Ovary (tissue), 3 donors: ENCODE measurements at regions not wholly inside any gene's neighbourhood (a gene's known extent, or its start where the extent isn't known, plus 50 kb on each side); places are given as distances from the start of the nearest gene placed in this dataset.

Source experiments
- EP300 ChIP-seq: sonication (generic); formaldehyde crosslinking; IDR thresholded peaks from one replicate; pipeline ENCODE4 v1.6.1; 2017; ENCODE audit warnings: antibody characterized with exemption
- POLR2A ChIP-seq: fragments of 450-650 bp; IDR thresholded peaks from one replicate; pipeline ENCODE4 v1.6.1; 2017; ENCODE audit warnings: antibody characterized with exemption, mild to moderate bottlenecking, moderate library complexity
- TF ChIP-seq, protein P1 (sequence below), 3 donors: fragments of 450-650 bp in 2 of 3; fragments of 200-600 bp in 1 of 3; IDR thresholded peaks; one replicate each; pipeline versions ENCODE4 v1.5.1 to v1.8.0; 2016 to 2022; ENCODE audit warnings: antibody characterized with exemption in 3 of 3, mild to moderate bottlenecking in 1 of 3
- donor health status: DM: no; HTN: no; CAD: no.

DNA sequence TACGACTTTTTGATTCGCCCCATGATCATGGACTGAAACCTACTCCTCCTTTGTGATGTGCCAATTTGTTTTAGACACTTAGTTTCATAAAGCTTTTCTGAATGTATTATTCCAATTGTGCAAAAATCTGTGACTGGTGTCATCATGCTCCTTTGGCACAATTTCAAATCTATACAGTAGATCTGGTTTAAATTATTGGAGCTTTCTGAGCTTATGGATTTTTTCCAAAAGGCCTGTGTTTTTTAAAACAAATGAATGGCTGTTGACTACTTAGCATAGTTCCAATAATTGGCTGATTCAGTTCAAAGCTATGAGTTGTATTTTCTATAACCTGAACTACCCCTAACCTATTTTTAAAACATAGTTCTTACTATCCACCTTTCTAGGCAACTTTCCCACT is 282.7 kb downstream of the CNTN3 start:
- TF ChIP-seq, protein P1, sequence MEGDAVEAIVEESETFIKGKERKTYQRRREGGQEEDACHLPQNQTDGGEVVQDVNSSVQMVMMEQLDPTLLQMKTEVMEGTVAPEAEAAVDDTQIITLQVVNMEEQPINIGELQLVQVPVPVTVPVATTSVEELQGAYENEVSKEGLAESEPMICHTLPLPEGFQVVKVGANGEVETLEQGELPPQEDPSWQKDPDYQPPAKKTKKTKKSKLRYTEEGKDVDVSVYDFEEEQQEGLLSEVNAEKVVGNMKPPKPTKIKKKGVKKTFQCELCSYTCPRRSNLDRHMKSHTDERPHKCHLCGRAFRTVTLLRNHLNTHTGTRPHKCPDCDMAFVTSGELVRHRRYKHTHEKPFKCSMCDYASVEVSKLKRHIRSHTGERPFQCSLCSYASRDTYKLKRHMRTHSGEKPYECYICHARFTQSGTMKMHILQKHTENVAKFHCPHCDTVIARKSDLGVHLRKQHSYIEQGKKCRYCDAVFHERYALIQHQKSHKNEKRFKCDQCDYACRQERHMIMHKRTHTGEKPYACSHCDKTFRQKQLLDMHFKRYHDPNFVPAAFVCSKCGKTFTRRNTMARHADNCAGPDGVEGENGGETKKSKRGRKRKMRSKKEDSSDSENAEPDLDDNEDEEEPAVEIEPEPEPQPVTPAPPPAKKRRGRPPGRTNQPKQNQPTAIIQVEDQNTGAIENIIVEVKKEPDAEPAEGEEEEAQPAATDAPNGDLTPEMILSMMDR (IDR thresholded peaks at IDR 0.05), result no peak
- TF ChIP-seq POLR2A (no peak), EP300 (no peak)
